ENCODE measurements at regions not wholly inside any gene's neighbourhood (a gene's known extent, or its start where the extent isn't known, plus 50 kb on each side); places are given as distances from the start of the nearest gene placed in this dataset.

GRCh38 chr12:45580356-45580969, 149.0 kb upstream of the ARID2 start:
- dilution Hi-C loops (cut with MboI; ENCODE audit: extremely low pct_ligation_motif_present, low sequenced_read_pairs) (no loop called here), intact Hi-C loops (cut with micrococcal nuclease) (no loop called here)
- Histone ChIP-seq H3K4me2 (ENCODE audit: insufficient read depth, low read length) (no peak overlapping the region), H3K27ac (ENCODE audit: insufficient read depth, low read depth, low read length) (no peak overlapping the region), H3K27me3 (ENCODE audit: control insufficient read depth in 2 of 2, insufficient read depth in 2 of 2, low read length in 2 of 2) (peaks cover 2 to 10% of the 10 kb centered on the region in 2 experiments), H3K9me1 (replicated peaks; ENCODE audit: control insufficient read depth, extremely low read depth, insufficient read depth, low read length) (no peaks in the 10 kb centered on the region), H3K4me1 (ENCODE audit: control insufficient read depth, extremely low read depth, insufficient read depth, low read length) (no peaks in the 10 kb centered on the region), H3K9ac (replicated peaks; ENCODE audit: extremely low read depth, insufficient read depth, low read length) (no peak overlapping the region), H3K4me3 (replicated peaks in 1 of 3; ENCODE audit: insufficient read depth in 1 of 3, low read depth in 1 of 3, low read length in 3 of 3) (no peak overlapping the region), H3K36me3 (ENCODE audit: control insufficient read depth in 2 of 2, extremely low read depth in 1 of 2, insufficient read depth in 2 of 2, low read length in 2 of 2) (no peaks in the 10 kb centered on the region), H2AFZ (ENCODE audit: low read depth, low read length) (no peak overlapping the region), H4K20me1 (replicated peaks; ENCODE audit: control insufficient read depth, extremely low read depth, insufficient read depth, low read length) (no peaks in the 10 kb centered on the region), H3K9me3 (replicated peaks; ENCODE audit: control insufficient read depth, insufficient read depth, low read length) (no peaks in the 10 kb centered on the region), H3K79me2 (ENCODE audit: control insufficient read depth, insufficient read depth, low read length) (no peaks in the 10 kb centered on the region)
- CTCF ChIA-PET = interaction anchor here (1.3 kb wide), 1 partner anchor 37 kb away, joined by 3 read pairs; no protein-coding TSS in a partner anchor
- DNase-seq (ENCODE audit: low read depth, low spot score) (no peak), FAIRE-seq (no peak)
- no peak for TF ChIP-seq FOS (IDR thresholded peaks at IDR 0.05; ENCODE audit: borderline replicate concordance, insufficient read depth, low read length)
- POLR2A ChIA-PET = no interaction called here
- no TSS peak for BruUV-seq (replicated peaks)

GRCh38 chr12:45581112-45581511, 148.4 kb upstream of the ARID2 start:
- no peaks in the 10 kb centered on the region for H3K4me1 ChIP-seq (ENCODE audit: control insufficient read depth, extremely low read depth, insufficient read depth, low read length)
- intact Hi-C loops (cut with micrococcal nuclease) (no loop called here), dilution Hi-C loops (cut with MboI; ENCODE audit: extremely low pct_ligation_motif_present, low sequenced_read_pairs) (no loop called here)
- CTCF ChIA-PET = interaction anchor here (1.3 kb wide), 1 partner anchor 37 kb away, joined by 3 read pairs; no protein-coding TSS in a partner anchor
- H3K9me3 ChIP-seq (replicated peaks; ENCODE audit: control insufficient read depth, insufficient read depth, low read length) = no peaks in the 10 kb centered on the region
- no peaks in the 10 kb centered on the region for H3K36me3 ChIP-seq (ENCODE audit: control insufficient read depth in 2 of 2, extremely low read depth in 1 of 2, insufficient read depth in 2 of 2, low read length in 2 of 2)
- no peak overlapping the region for H2AFZ ChIP-seq (ENCODE audit: low read depth, low read length)
- no peak for FAIRE-seq
- no peak for DNase-seq (ENCODE audit: low read depth, low spot score)
- no peak overlapping the region for H3K4me2 ChIP-seq (ENCODE audit: insufficient read depth, low read length)
- H3K4me3 ChIP-seq (replicated peaks in 1 of 3; ENCODE audit: insufficient read depth in 1 of 3, low read depth in 1 of 3, low read length in 3 of 3) = no peak overlapping the region
- no peaks in the 10 kb centered on the region for H3K79me2 ChIP-seq (ENCODE audit: control insufficient read depth, insufficient read depth, low read length)
- BruUV-seq (replicated peaks) = no TSS peak
- peaks cover 2 to 5% of the 10 kb centered on the region in 2 experiments for H3K27me3 ChIP-seq (ENCODE audit: control insufficient read depth in 2 of 2, insufficient read depth in 2 of 2, low read length in 2 of 2)
- TF ChIP-seq EZH2 (IDR thresholded peaks at IDR 0.05; ENCODE audit: borderline replicate concordance, low read depth, low read length, severe bottlenecking) = no peak
- TF ChIP-seq FOS (IDR thresholded peaks at IDR 0.05; ENCODE audit: borderline replicate concordance, insufficient read depth, low read length) = no peak
- TF ChIP-seq MAX (IDR thresholded peaks at IDR 0.05; ENCODE audit: insufficient read depth, insufficient read length) = no peak
- no peak for TF ChIP-seq JUN (IDR thresholded peaks at IDR 0.05; ENCODE audit: borderline replicate concordance, insufficient read depth, insufficient read length, low read depth)
- no peak for TF ChIP-seq CTCF (IDR thresholded peaks at IDR 0.05; ENCODE audit: extremely low read depth in 1 of 2, insufficient read depth in 1 of 2, low read depth in 1 of 2, low read length in 2 of 2)
- no peak for TF ChIP-seq GATA2 (IDR thresholded peaks at IDR 0.05; ENCODE audit: insufficient read depth, insufficient read length, low read depth, low read length)
- TF ChIP-seq POLR2A (IDR thresholded peaks at IDR 0.05; ENCODE audit: low read depth, low read length) = no peak
- TF ChIP-seq MYC (IDR thresholded peaks at IDR 0.05; ENCODE audit: low read depth, low read length) = no peak
- TF ChIP-seq POLR2AphosphoS5 (IDR thresholded peaks at IDR 0.05; ENCODE audit: insufficient read depth, low read depth, low read length) = no peak
- no peaks in the 10 kb centered on the region for H4K20me1 ChIP-seq (replicated peaks; ENCODE audit: control insufficient read depth, extremely low read depth, insufficient read depth, low read length)
- H3K9me1 ChIP-seq (replicated peaks; ENCODE audit: control insufficient read depth, extremely low read depth, insufficient read depth, low read length) = no peaks in the 10 kb centered on the region
- POLR2A ChIA-PET = no interaction called here
- no peak overlapping the region for H3K9ac ChIP-seq (replicated peaks; ENCODE audit: extremely low read depth, insufficient read depth, low read length)
- H3K27ac ChIP-seq (ENCODE audit: insufficient read depth, low read depth, low read length) = no peak overlapping the region

Data from endothelial cell of umbilical vein (primary cell).